GM12878 (cell line): ENCODE measurements at regions not wholly inside any gene's neighbourhood (a gene's known extent, or its start where the extent isn't known, plus 50 kb on each side); places are given as distances from the start of the nearest gene placed in this dataset.

Experiments used
- ATAC-seq: fragments of 200-7000 bp; cut with Tn5 transposase; 3 replicates; pipeline ENCODE4 v1.9.1; 2020; ENCODE audit warnings: mild to moderate bottlenecking, moderate library complexity
- BruUV-seq: library from RNA; stranded (reverse); fragments of 400-500 nt; replicated peaks from 2 replicates; lab custom pipeline; 2021; lab: Mats Ljungman, UMichigan
- CTCF ChIA-PET: fragments of 300-600 bp; sonication (Branson Sonifier 250); formaldehyde crosslinking; extraction: SDS; loops from one replicate; lab custom pipeline; 2021; ENCODE audit warnings: inconsistent platforms; lab: Yijun Ruan, JAX
- POLR2A ChIA-PET: fragments of 350-600 bp; formaldehyde crosslinking; extraction: SDS; loops from one replicate; lab custom pipeline; 2021; ENCODE audit warnings: inconsistent platforms; lab: Charles Lee
- RAD21 ChIA-PET: fragments of 300-600 bp; sonication (Branson Sonifier 250); formaldehyde crosslinking; loops from one replicate; lab custom pipeline; 2023; ENCODE audit warnings: antibody characterized with exemption; ENCODE audit not compliant: unreplicated experiment; lab: Charles Lee
- SMC1A ChIA-PET: fragments of 300-600 bp; sonication (Branson Sonifier 250); formaldehyde crosslinking; loops from one replicate; lab custom pipeline; 2023; ENCODE audit not compliant: unreplicated experiment, uncharacterized antibody; lab: Charles Lee
- DNase-seq: peaks from one replicate; pipeline ENCODE4 v3.0.0-alpha.2; 2011; ENCODE audit warnings: low read depth, low spot score
- FAIRE-seq: peaks from 3 replicates; lab custom pipeline; 2011; peaks lifted over from hg19 to GRCh38; lab: Jason Lieb, UNC
- H2AFZ ChIP-seq: 2 replicates; pipeline ENCODE4 v1.6.0; 2011; ENCODE audit warnings: low read depth, low read length, control low read depth; ENCODE audit not compliant: control insufficient read depth
- H3K27ac ChIP-seq: 2 replicates; pipeline ENCODE4 v1.5.1; 2011; ENCODE audit warnings: control low read depth; ENCODE audit not compliant: control insufficient read depth, insufficient read depth
- H3K27me3 ChIP-seq, 2 experiments: replicated peaks in 1 of 2; 2 replicates each; pipeline versions ENCODE4 v1.6.0 to v1.6.1; 2011; ENCODE audit warnings: low read length in 1 of 2; ENCODE audit not compliant: control insufficient read depth in 2 of 2, insufficient read depth in 2 of 2
- H3K36me3 ChIP-seq, 2 experiments: 2 replicates each; pipeline ENCODE4 v1.5.1; 2011; ENCODE audit warnings: low read length in 1 of 2; ENCODE audit not compliant: control insufficient read depth in 2 of 2, insufficient read depth in 2 of 2
- H3K4me1 ChIP-seq: 2 replicates; pipeline ENCODE4 v1.6.1; 2011; ENCODE audit warnings: mild to moderate bottlenecking, low read length, moderate library complexity, mixed read lengths; ENCODE audit not compliant: control insufficient read depth, insufficient read depth
- H3K4me2 ChIP-seq: 2 replicates; pipeline ENCODE4 v1.6.0; 2011; ENCODE audit warnings: control low read depth; ENCODE audit not compliant: control insufficient read depth, insufficient read depth
- H3K4me3 ChIP-seq: fragments of 200-600 bp; sonication (generic); 2 replicates; pipeline ENCODE4 v1.5.1; 2016
- H3K79me2 ChIP-seq: 2 replicates; pipeline ENCODE4 v1.6.0; 2011; ENCODE audit warnings: low read length; ENCODE audit not compliant: control insufficient read depth, insufficient read depth
- H3K9ac ChIP-seq: 2 replicates; pipeline ENCODE4 v1.8.0; 2011; ENCODE audit warnings: low read length, control low read depth, mixed read lengths; ENCODE audit not compliant: control insufficient read depth, insufficient read depth
- H3K9me3 ChIP-seq: replicated peaks from 3 replicates; pipeline ENCODE4 v1.5.1; 2011; ENCODE audit warnings: mild to moderate bottlenecking, low read length; ENCODE audit not compliant: control insufficient read depth, insufficient read depth
- H4K20me1 ChIP-seq: 2 replicates; pipeline ENCODE4 v1.6.0; 2011; ENCODE audit not compliant: control insufficient read depth, insufficient read depth
- CHD1 ChIP-seq: IDR thresholded peaks from 2 replicates; pipeline ENCODE4 v1.6.1; 2012; ENCODE audit warnings: low read depth, low read length, improper control_type of control experiment
- CREB1 ChIP-seq: IDR thresholded peaks from 2 replicates; pipeline ENCODE4 v1.6.1; 2012; ENCODE audit warnings: low read depth, mild to moderate bottlenecking, inconsistent platforms
- E4F1 ChIP-seq: fragments of 450-650 bp; IDR thresholded peaks from 2 replicates; pipeline ENCODE4 v1.6.1; 2018; ENCODE audit warnings: borderline replicate concordance, mild to moderate bottlenecking; ENCODE audit not compliant: partially characterized antibody
- HCFC1 ChIP-seq: fragments of 150-350 bp; IDR thresholded peaks from 2 replicates; pipeline ENCODE4 v1.6.1; 2014; ENCODE audit warnings: low read length
- IRF3 ChIP-seq: fragments of 450-650 bp; IDR thresholded peaks from 2 replicates; pipeline ENCODE4 v1.6.1; 2014; ENCODE audit warnings: mild to moderate bottlenecking
- MEF2A ChIP-seq: IDR thresholded peaks from 2 replicates; pipeline ENCODE4 v1.6.1; 2011; ENCODE audit warnings: low read depth, mild to moderate bottlenecking, low read length, moderate library complexity; ENCODE audit not compliant: insufficient read depth
- MEF2B ChIP-seq: fragments of 450-650 bp; IDR thresholded peaks from 2 replicates; pipeline ENCODE4 v1.6.1; 2018; ENCODE audit warnings: mild to moderate bottlenecking, moderate library complexity; ENCODE audit not compliant: partially characterized antibody, poor library complexity, severe bottlenecking
- MTA2 ChIP-seq: fragments of 450-650 bp; IDR thresholded peaks from 2 replicates; pipeline ENCODE4 v1.6.1; 2016; ENCODE audit warnings: low read depth, mild to moderate bottlenecking, moderate library complexity
- MTA3 ChIP-seq: IDR thresholded peaks from 2 replicates; pipeline ENCODE4 v1.6.1; 2012; ENCODE audit warnings: low read length, inconsistent platforms, borderline replicate concordance
- NFIC ChIP-seq: IDR thresholded peaks from 2 replicates; pipeline ENCODE4 v1.6.1; 2012; ENCODE audit warnings: low read depth, mild to moderate bottlenecking, inconsistent platforms, low read length, moderate library complexity
- RB1 ChIP-seq: fragments of 450-650 bp; formaldehyde crosslinking; IDR thresholded peaks from 2 replicates; pipeline ENCODE4 v1.6.1; 2017; ENCODE audit warnings: mild to moderate bottlenecking, borderline replicate concordance
- SIX5 ChIP-seq: IDR thresholded peaks from 2 replicates; pipeline ENCODE4 v1.6.1; 2011; ENCODE audit warnings: mild to moderate bottlenecking, low read depth, low read length, moderate library complexity; ENCODE audit not compliant: severe bottlenecking
- STAT1 ChIP-seq: fragments of 450-650 bp; conservative IDR thresholded peaks from 2 replicates; pipeline ENCODE4 v1.6.1; 2014; ENCODE audit warnings: antibody characterized with exemption, mild to moderate bottlenecking
- SUPT20H ChIP-seq: IDR thresholded peaks from 2 replicates; pipeline ENCODE4 v1.6.1; 2011; ENCODE audit warnings: low read depth, mild to moderate bottlenecking, low read length, moderate library complexity, borderline replicate concordance; ENCODE audit not compliant: control insufficient read depth
- YY1 ChIP-seq: IDR thresholded peaks from 2 replicates; pipeline ENCODE4 v1.6.1; 2011; ENCODE audit warnings: low read depth, mild to moderate bottlenecking, low read length
- ZBED1 ChIP-seq: IDR thresholded peaks from 2 replicates; pipeline ENCODE4 v1.6.1; 2016; ENCODE audit warnings: borderline replicate concordance
- ZBTB11 ChIP-seq: fragments of 450-650 bp; formaldehyde crosslinking; IDR thresholded peaks from 2 replicates; pipeline ENCODE4 v1.5.0; 2022; ENCODE audit warnings: mild to moderate bottlenecking, missing genetic modification characterization
- ZBTB33 ChIP-seq: fragments of 450-650 bp; IDR thresholded peaks from 2 replicates; pipeline ENCODE4 v1.6.1; 2017; ENCODE audit warnings: mild to moderate bottlenecking
- WGBS: methylation state at CpG from one replicate; pipeline ENCODE4 v1.1.6; 2016; ENCODE audit warnings: low lambda C conversion rate; ENCODE audit not compliant: insufficient replicate concordance, insufficient coverage; ENCODE audit errors: missing lambda C conversion rate; 5-methylcytosine and 5-hydroxymethylcytosine counted together
- in situ Hi-C: fragments of 300-500 bp; cut with MboI; formaldehyde crosslinking; loops from 9 replicates; pipeline ENCODE4 v1.14.3; 2018; ENCODE audit warnings: mixed read lengths
- intact Hi-C: fragments of 100-400 bp; cut with micrococcal nuclease; formaldehyde crosslinking; loops from one replicate; pipeline ENCODE4 v1.14.2; 2022; ENCODE audit not compliant: unreplicated experiment

- DNase-seq (no peak), ATAC-seq (no peak), FAIRE-seq (no peak)
- Histone ChIP-seq H3K27ac (no peak overlapping the region), H3K4me2 (no peak overlapping the region), H3K79me2 (no peaks in the 10 kb centered on the region), H3K4me3 (no peak overlapping the region), H3K27me3 (no peaks in the 10 kb centered on the region), H3K9me3 (no peaks in the 10 kb centered on the region), H3K9ac (no peak overlapping the region), H2AFZ (no peak overlapping the region), H3K4me1 (no peaks in the 10 kb centered on the region), H4K20me1 (no peaks in the 10 kb centered on the region), H3K36me3 (no peaks in the 10 kb centered on the region)
- no TSS peak for BruUV-seq
- RAD21 ChIA-PET, result no interaction called here
- POLR2A ChIA-PET, result no interaction called here
- CTCF ChIA-PET, result no interaction called here
- SMC1A ChIA-PET, result no interaction called here
- WGBS, result 0% methylated on average over 1 of the region's 1 CpG
- intact Hi-C loops, result no loop called here
- TF ChIP-seq SIX5 (no peak), HCFC1 (no peak), IRF3 (no peak), STAT1 (no peak), SUPT20H (no peak), CHD1 (no peak), YY1 (no peak), RB1 (no peak), ZBED1 (no peak), CREB1 (no peak), MTA3 (no peak), MTA2 (no peak), E4F1 (no peak), ZBTB11 (no peak), MEF2A (no peak), ZBTB33 (no peak), NFIC (no peak), MEF2B (no peak)
- in situ Hi-C loops, result no loop called here
Observed at GRCh38 chr4:20337261-20337664, 85.6 kb downstream of the SLIT2 start.
